Epithelial cell of esophagus (primary cell): ENCODE measurements at regions not wholly inside any gene's neighbourhood (a gene's known extent, or its start where the extent isn't known, plus 50 kb on each side); places are given as distances from the start of the nearest gene placed in this dataset.
A peak's percentile ranks its signal among the peaks of the same experiment; 100 is the strongest.

ENCODE experiments used
- DNase-seq: peaks from one replicate; pipeline ENCODE4 v3.0.0; 2010; ENCODE audit warnings: low read depth
- H3K4me3 ChIP-seq: 2 replicates; pipeline ENCODE4 v1.5.1; 2011; ENCODE audit warnings: mild to moderate bottlenecking, low read length, control low read depth
- CTCF ChIP-seq: IDR thresholded peaks from 2 replicates; pipeline ENCODE4 v1.5.1; 2011; ENCODE audit warnings: low read depth, mild to moderate bottlenecking, low read length, control low read depth, inconsistent platforms; ENCODE audit not compliant: insufficient read depth; ENCODE audit errors: missing control alignments

DNA sequence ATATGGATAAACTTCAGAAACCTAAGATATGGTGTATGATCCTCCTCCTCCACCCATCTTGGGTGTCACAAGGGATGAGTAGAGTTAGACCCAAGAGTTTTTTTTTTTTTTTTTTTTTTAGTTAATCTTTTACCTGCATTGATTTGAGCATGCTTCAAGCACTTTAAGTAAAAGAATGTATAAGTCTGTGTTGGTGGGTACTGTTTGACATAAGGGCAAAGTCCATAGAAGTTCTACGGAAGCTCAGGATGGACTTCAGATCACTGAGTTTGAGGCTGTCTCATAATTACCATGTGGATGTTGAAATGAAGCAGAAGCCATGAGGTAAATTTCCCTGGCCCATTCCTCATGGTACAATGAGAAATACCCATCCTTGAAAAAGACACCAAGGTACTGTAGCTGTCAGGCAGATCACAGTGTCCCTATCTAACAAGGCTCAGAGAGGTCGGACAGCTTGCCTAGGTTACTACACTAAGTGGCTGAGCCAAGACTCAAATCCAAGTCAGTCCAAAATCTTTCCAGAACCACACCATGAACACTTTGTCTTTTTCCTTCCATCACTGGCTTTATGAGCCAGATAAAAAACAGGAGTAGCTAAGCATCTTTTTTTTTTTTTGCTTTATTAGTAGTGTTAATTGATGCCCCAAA is 962.8 kb downstream of the CDH11 start:
- no peak for DNase-seq
- H3K4me3 ChIP-seq: no peak overlapping the region
- TF ChIP-seq CTCF: no peak

GRCh38 chr16:64153718-64154117 is 968.1 kb downstream of the CDH11 start:
- DNase-seq: peak; percentile 69
- no peak overlapping the region for H3K4me3 ChIP-seq
- TF ChIP-seq CTCF: no peak

DNA sequence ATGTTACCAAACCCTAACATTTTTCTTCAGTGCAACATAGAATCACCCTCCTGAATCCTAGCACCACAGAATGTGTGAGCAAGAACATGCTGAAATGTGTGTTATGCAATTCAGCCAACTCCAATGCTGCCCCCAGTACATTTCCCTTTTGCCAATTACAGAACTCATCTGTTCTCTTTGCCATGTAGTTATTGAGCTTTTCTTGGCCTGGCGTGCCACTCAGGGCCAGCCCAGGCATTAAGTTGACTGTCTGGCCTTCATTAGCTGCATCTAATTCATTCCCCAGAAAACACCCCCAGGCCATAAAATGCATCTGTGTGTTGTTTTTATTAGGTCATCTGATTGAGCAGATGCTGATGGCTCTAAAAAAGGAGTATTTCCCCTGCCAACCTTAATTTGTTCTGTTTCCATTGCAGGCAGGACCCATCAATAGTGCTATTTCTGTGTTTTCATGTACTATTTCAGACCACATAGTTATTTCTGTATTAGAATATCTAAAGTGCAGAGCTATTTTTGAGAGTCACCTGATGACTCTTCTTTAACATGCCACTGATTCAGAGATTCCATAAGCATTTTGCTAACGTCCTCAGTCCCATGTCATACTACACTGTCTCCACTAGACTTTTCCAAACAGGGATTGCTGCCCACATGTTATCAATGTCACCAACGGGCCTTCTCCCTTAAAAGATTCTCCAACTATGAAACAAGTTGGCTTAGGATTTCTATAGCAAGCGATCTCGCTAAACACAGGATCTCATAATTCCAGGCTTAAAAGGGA is 969.7 kb downstream of the CDH11 start:
- no peak overlapping the region for H3K4me3 ChIP-seq
- no peak for TF ChIP-seq CTCF
- peak; percentile 5 for DNase-seq

DNA sequence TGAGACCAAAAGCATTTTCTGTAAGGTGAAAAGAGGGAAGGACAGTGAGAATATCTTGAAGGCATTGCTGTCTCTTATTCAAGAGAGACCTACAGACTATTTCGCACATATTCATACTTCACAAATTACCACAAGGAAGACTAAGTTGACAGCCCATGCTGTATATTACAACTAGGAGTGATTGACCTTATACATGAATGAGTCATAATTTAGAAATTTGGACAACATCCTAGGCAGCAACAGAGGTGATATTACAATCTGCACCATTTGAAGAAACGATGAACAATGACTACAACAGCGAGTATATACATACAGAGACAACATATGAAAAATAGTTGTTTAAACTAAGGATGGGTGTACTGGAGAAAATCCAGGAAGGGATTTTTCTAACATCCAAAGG is 971.7 kb downstream of the CDH11 start:
- TF ChIP-seq CTCF: no peak
- no peak overlapping the region for H3K4me3 ChIP-seq
- DNase-seq: peak; percentile 29

DNA sequence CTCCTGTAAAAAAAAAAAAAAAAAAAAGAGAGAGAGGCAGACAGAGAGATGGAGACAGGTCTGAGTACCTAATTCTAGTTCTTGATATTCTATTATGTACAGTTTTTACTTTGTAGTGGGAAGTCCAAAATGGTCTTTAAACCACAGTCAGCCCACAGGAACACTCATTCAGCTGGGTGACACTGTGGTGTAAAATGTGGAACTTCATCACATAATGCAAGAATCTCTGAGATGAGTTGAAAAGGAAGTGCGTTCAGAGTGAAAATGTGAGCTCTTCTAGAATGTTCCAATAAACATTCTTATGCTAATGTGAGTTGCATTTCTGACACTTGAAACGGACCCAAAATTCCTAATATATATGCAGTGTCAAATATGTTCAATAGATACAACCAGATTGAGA is 972.1 kb downstream of the CDH11 start:
- no peak for TF ChIP-seq CTCF
- DNase-seq: no peak
- H3K4me3 ChIP-seq: no peak overlapping the region

- no peak for TF ChIP-seq CTCF
- no peak for DNase-seq
- no peak overlapping the region for H3K4me3 ChIP-seq
Measured at GRCh38 chr16:64148356-64148755, 973.5 kb downstream of the CDH11 start.

- no peak for DNase-seq
- no peak for TF ChIP-seq CTCF
- no peak overlapping the region for H3K4me3 ChIP-seq
Measured at GRCh38 chr16:64147941-64148340, 973.9 kb downstream of the CDH11 start.
